Transverse colon (tissue), 4 donors: ENCODE measurements at regions not wholly inside any gene's neighbourhood (a gene's known extent, or its start where the extent isn't known, plus 50 kb on each side); places are given as distances from the start of the nearest gene placed in this dataset.

Experiments
- DNase-seq: peaks from one replicate; pipeline ENCODE4 v3.0.0-alpha.2; 2019
- H3K27ac ChIP-seq, 4 donors: fragments of 200-600 bp; sonication (generic); 2 replicates each; pipeline ENCODE4 v1.5.1; 2016 to 2018; ENCODE audit warnings: inconsistent platforms in 4 of 4
- H3K27me3 ChIP-seq: fragments of 200-600 bp; sonication (generic); 2 replicates; pipeline ENCODE4 v1.5.1; 2017; ENCODE audit warnings: inconsistent platforms
- H3K36me3 ChIP-seq, 4 donors: fragments of 200-600 bp; sonication (generic); 2 replicates each; pipeline ENCODE4 v1.5.1; 2017 to 2019; ENCODE audit warnings: inconsistent platforms in 4 of 4
- H3K4me1 ChIP-seq, 4 donors: fragments of 200-600 bp; sonication (generic); 2 replicates each; pipeline ENCODE4 v1.5.1; 2017 to 2020; ENCODE audit warnings: inconsistent platforms in 4 of 4
- H3K4me3 ChIP-seq, 4 donors: fragments of 200-600 bp; sonication (generic); 1 replicate in 1 of 4; 2 replicates in 3 of 4; pipeline versions ENCODE4 v1.5.1 to v1.6.1; 2017 to 2019; ENCODE audit warnings: inconsistent platforms in 4 of 4
- H3K9me3 ChIP-seq, 2 donors: fragments of 200-600 bp; sonication (generic); 2 replicates each; pipeline ENCODE4 v1.5.1; 2017 to 2019; ENCODE audit warnings: inconsistent platforms in 2 of 2
- EP300 ChIP-seq: sonication (generic); formaldehyde crosslinking; IDR thresholded peaks from one replicate; pipeline ENCODE4 v1.6.1; 2017; ENCODE audit warnings: antibody characterized with exemption, low read depth
- POLR2A ChIP-seq: fragments of 450-650 bp; IDR thresholded peaks from one replicate; pipeline ENCODE4 v1.6.1; 2016; ENCODE audit warnings: antibody characterized with exemption, mild to moderate bottlenecking, moderate library complexity
- POLR2AphosphoS5 ChIP-seq, 3 donors: sonication (generic); formaldehyde crosslinking; IDR thresholded peaks; one replicate each; pipeline ENCODE4 v1.6.1; 2016; ENCODE audit warnings: antibody characterized with exemption in 3 of 3
- WGBS, 2 donors: methylation state at CpG; one replicate each; pipeline ENCODE4 v1.1.5; 2018; ENCODE audit warnings: low coverage in 1 of 2; 5-methylcytosine and 5-hydroxymethylcytosine counted together
- in situ Hi-C, 4 donors: fragments of 200-750 bp; cut with MboI; loops; one replicate each; pipeline versions ENCODE4 v1.15.0 to v1.15.1; 2017; ENCODE audit warnings: low sequenced_read_pairs in 3 of 4, low pct_ligation_motif_present in 1 of 4, low pct_unique_long_range_greater_than_20kb in 1 of 4
- intact Hi-C: fragments of 100-400 bp; cut with DNase I; formaldehyde crosslinking; loops from one replicate; pipeline ENCODE4 v1.15.1; 2023; ENCODE audit warnings: low total_unique reads
- TF ChIP-seq, protein P1 (sequence below), 5 experiments: fragments of 200-600 bp in 3 of 5; fragments of 450-650 bp in 2 of 5; sonication (generic) in 3 of 5; IDR thresholded peaks; 1 replicate in 2 of 5; 2 replicates in 3 of 5; pipeline ENCODE4 v1.5.1; 2016 to 2017; ENCODE audit warnings: antibody characterized with exemption in 5 of 5, inconsistent platforms in 3 of 5, mild to moderate bottlenecking in 2 of 5, moderate library complexity in 1 of 5

GRCh38 chr12:40580346-40580745 lies 111.9 kb upstream of the CNTN1 start:
- DNase-seq = no peak
- in situ Hi-C loops = no loop called here
- Histone ChIP-seq H3K27me3 (no peaks in the 10 kb centered on the region), H3K9me3 (no peaks in the 10 kb centered on the region), H3K36me3 (no peaks in the 10 kb centered on the region), H3K4me1 (no peaks in the 10 kb centered on the region), H3K4me3 (no peak overlapping the region), H3K27ac (no peak overlapping the region)
- intact Hi-C loops = no loop called here
- 90% methylated on average over 2 of the region's 2 CpGs; no CpG with 5 or more reads in 1 of the 2 donors for WGBS, 2 donors
- TF ChIP-seq, protein P1, sequence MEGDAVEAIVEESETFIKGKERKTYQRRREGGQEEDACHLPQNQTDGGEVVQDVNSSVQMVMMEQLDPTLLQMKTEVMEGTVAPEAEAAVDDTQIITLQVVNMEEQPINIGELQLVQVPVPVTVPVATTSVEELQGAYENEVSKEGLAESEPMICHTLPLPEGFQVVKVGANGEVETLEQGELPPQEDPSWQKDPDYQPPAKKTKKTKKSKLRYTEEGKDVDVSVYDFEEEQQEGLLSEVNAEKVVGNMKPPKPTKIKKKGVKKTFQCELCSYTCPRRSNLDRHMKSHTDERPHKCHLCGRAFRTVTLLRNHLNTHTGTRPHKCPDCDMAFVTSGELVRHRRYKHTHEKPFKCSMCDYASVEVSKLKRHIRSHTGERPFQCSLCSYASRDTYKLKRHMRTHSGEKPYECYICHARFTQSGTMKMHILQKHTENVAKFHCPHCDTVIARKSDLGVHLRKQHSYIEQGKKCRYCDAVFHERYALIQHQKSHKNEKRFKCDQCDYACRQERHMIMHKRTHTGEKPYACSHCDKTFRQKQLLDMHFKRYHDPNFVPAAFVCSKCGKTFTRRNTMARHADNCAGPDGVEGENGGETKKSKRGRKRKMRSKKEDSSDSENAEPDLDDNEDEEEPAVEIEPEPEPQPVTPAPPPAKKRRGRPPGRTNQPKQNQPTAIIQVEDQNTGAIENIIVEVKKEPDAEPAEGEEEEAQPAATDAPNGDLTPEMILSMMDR (IDR thresholded peaks at IDR 0.05) = no peak
- TF ChIP-seq EP300 (no peak), POLR2AphosphoS5 (IDR thresholded peaks at IDR 0.05) (no peak), POLR2A (no peak)

DNA sequence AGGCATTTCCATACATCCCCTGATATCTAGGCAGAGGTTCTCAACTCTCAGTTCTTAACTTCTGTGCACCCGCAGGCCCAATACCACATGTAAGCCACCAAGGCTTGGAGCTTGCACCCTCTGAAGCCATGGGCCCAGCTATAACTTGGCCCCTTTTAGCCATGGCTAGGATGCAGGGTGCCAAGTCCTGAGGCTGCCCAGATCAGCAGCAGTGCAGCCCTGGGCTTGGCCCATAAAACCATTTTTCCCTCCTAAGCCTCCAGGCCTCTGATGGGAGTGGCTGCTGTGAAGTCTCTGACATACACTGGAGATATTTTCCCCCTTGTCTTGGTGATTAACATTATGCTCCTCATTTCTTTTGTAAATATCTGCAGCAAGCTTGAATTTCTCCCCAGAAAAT lies 110.3 kb upstream of the CNTN1 start:
- Histone ChIP-seq H3K27me3 (no peaks in the 10 kb centered on the region), H3K9me3 (no peaks in the 10 kb centered on the region), H3K27ac (no peak overlapping the region), H3K4me3 (no peak overlapping the region), H3K36me3 (no peaks in the 10 kb centered on the region), H3K4me1 (no peaks in the 10 kb centered on the region)
- WGBS, 2 donors = 100% methylated on average over 1 of the region's 1 CpG; no CpG with 5 or more reads in 1 of the 2 donors
- no peak for TF ChIP-seq POLR2A
- TF ChIP-seq, protein P1 (IDR thresholded peaks at IDR 0.05) = no peak
- TF ChIP-seq POLR2AphosphoS5 (IDR thresholded peaks at IDR 0.05) = no peak
- no peak for TF ChIP-seq EP300
- in situ Hi-C loops (no loop called here), intact Hi-C loops (no loop called here)
- no peak for DNase-seq

DNA sequence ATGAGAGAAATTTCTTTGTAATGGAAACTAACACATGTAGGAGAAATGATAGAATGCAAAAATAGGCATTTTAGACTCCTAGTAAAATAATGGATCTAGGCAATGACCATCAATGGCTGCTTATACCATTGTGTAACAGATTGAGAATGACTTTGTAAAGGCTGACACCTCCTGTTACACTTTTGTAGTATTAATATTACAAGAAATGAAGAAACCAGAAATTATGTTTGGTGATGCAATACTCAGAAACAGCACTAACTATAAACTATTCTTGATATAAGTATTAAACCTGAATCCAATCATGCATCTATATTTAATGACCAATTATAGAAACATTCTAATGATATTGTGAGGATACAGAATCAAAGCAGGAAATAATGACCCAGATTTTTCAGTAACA lies 108.5 kb upstream of the CNTN1 start:
- Histone ChIP-seq H3K4me3 (no peak overlapping the region), H3K9me3 (no peaks in the 10 kb centered on the region), H3K27me3 (no peaks in the 10 kb centered on the region), H3K4me1 (no peaks in the 10 kb centered on the region), H3K36me3 (no peaks in the 10 kb centered on the region), H3K27ac (no peak overlapping the region)
- intact Hi-C loops = no loop called here
- in situ Hi-C loops = no loop called here
- no peak for DNase-seq
- TF ChIP-seq, protein P1 (IDR thresholded peaks at IDR 0.05) = no peak
- no peak for TF ChIP-seq POLR2AphosphoS5 (IDR thresholded peaks at IDR 0.05)
- no peak for TF ChIP-seq EP300
- TF ChIP-seq POLR2A = no peak

DNA sequence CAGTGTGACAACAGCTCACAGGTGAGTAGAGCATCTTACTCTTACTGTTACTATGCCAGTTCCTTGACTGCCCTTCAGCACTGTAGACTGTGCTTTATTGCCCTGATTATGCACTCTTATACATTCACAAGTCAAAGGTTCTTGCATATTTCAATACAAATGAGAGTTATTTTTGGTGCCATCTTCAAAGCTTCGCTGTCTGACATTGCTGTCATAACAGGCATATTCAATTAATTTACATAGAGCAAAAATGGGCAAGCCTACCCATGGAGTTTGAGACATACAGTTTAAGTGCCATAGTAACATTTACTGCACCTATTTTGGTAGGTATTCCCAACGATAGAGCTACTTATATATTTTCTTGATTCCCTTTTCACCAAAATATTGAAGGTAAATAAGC lies 107.5 kb upstream of the CNTN1 start:
- H3K4me1 ChIP-seq = no peaks in the 10 kb centered on the region
- no peak overlapping the region for H3K4me3 ChIP-seq
- H3K9me3 ChIP-seq = no peaks in the 10 kb centered on the region
- 54 to 58% methylated on average over 2 of the region's 2 CpGs for WGBS, 2 donors
- TF ChIP-seq POLR2A = no peak
- TF ChIP-seq POLR2AphosphoS5 (IDR thresholded peaks at IDR 0.05) = no peak
- TF ChIP-seq, protein P1 (IDR thresholded peaks at IDR 0.05) = no peak
- no peak for TF ChIP-seq EP300
- no peaks in the 10 kb centered on the region for H3K27me3 ChIP-seq
- no peaks in the 10 kb centered on the region for H3K36me3 ChIP-seq
- DNase-seq = no peak
- in situ Hi-C loops (no loop called here), intact Hi-C loops (no loop called here)
- no peak overlapping the region for H3K27ac ChIP-seq
